Liver (tissue), 7 donors: ENCODE measurements at regions not wholly inside any gene's neighbourhood (a gene's known extent, or its start where the extent isn't known, plus 50 kb on each side); places are given as distances from the start of the nearest gene placed in this dataset.

Experiments
- DNase-seq: peaks from one replicate; pipeline ENCODE4 v3.0.0-alpha.2; 2017; ENCODE audit warnings: low spot score
- H3K27ac ChIP-seq, 2 donors: one replicate each; pipeline ENCODE4 v1.7.0; 2013; ENCODE audit warnings: inconsistent platforms in 2 of 2, low read length in 2 of 2, control low read depth in 1 of 2, low read depth in 1 of 2, mild to moderate bottlenecking in 1 of 2
- H3K27me3 ChIP-seq, 4 donors: one replicate each; pipeline versions ENCODE4 v1.6.1 to v1.7.0; 2013; ENCODE audit warnings: low read length in 3 of 4, inconsistent platforms in 1 of 4, mild to moderate bottlenecking in 1 of 4, moderate library complexity in 1 of 4; ENCODE audit not compliant: control insufficient read depth in 4 of 4, insufficient read depth in 4 of 4
- H3K36me3 ChIP-seq, 4 donors: one replicate each; pipeline versions ENCODE4 v1.6.1 to v1.7.0; 2013; ENCODE audit warnings: low read length in 3 of 4, mild to moderate bottlenecking in 3 of 4, low read depth in 1 of 4, moderate library complexity in 1 of 4; ENCODE audit not compliant: control insufficient read depth in 4 of 4, insufficient read depth in 3 of 4
- H3K4me1 ChIP-seq, 4 donors: one replicate each; pipeline versions ENCODE4 v1.6.1 to v1.7.0; 2013; ENCODE audit warnings: low read length in 3 of 4, mild to moderate bottlenecking in 3 of 4, moderate library complexity in 1 of 4; ENCODE audit not compliant: control insufficient read depth in 4 of 4, insufficient read depth in 4 of 4
- H3K4me3 ChIP-seq, 3 donors: one replicate each; pipeline versions ENCODE4 v1.6.1 to v1.7.0; 2013; ENCODE audit warnings: low read length in 3 of 3, control low read depth in 1 of 3, low read depth in 1 of 3, mild to moderate bottlenecking in 1 of 3
- H3K9ac ChIP-seq, 2 donors: one replicate each; pipeline ENCODE4 v1.7.0; 2013; ENCODE audit warnings: low read length in 2 of 2, mild to moderate bottlenecking in 2 of 2, moderate library complexity in 2 of 2, control low read depth in 1 of 2, low read depth in 1 of 2
- H3K9me3 ChIP-seq, 4 donors: one replicate each; pipeline versions ENCODE4 v1.6.1 to v1.7.0; 2013; ENCODE audit warnings: low read length in 3 of 4; ENCODE audit not compliant: control insufficient read depth in 4 of 4
- EGR1 ChIP-seq, 2 donors: IDR thresholded peaks; 2 replicates each; pipeline ENCODE4 v1.6.1; 2016 to 2018; ENCODE audit warnings: antibody characterized with exemption in 2 of 2, low read depth in 2 of 2
- FOXA2 ChIP-seq: IDR thresholded peaks from 2 replicates; pipeline ENCODE4 v1.6.1; 2016; ENCODE audit warnings: antibody characterized with exemption
- HNF4A ChIP-seq, 2 donors: conservative IDR thresholded peaks; 2 replicates each; pipeline ENCODE4 v1.6.1; 2016; ENCODE audit warnings: antibody characterized with exemption in 2 of 2, mild to moderate bottlenecking in 2 of 2
- HNF4G ChIP-seq: IDR thresholded peaks from 2 replicates; pipeline ENCODE4 v1.6.1; 2016; ENCODE audit warnings: antibody characterized with exemption
- NR2F2 ChIP-seq: IDR thresholded peaks from 2 replicates; pipeline ENCODE4 v1.6.1; 2016; ENCODE audit warnings: antibody characterized with exemption
- RAD21 ChIP-seq, 2 donors: IDR thresholded peaks; 2 replicates each; pipeline ENCODE4 v1.6.1; 2016; ENCODE audit warnings: antibody characterized with exemption in 2 of 2, mild to moderate bottlenecking in 2 of 2
- REST ChIP-seq: IDR thresholded peaks from 2 replicates; pipeline ENCODE4 v1.6.1; 2016; ENCODE audit warnings: antibody characterized with exemption, mild to moderate bottlenecking
- RXRA ChIP-seq, 2 donors: IDR thresholded peaks; 2 replicates each; pipeline ENCODE4 v1.6.1; 2017 to 2018; ENCODE audit warnings: antibody characterized with exemption in 2 of 2, mild to moderate bottlenecking in 1 of 2
- TAF1 ChIP-seq: conservative IDR thresholded peaks from 2 replicates; pipeline ENCODE4 v1.6.1; 2016; ENCODE audit warnings: antibody characterized with exemption, mild to moderate bottlenecking
- YY1 ChIP-seq: IDR thresholded peaks from 2 replicates; pipeline ENCODE4 v1.6.1; 2016; ENCODE audit warnings: antibody characterized with exemption, mild to moderate bottlenecking
- WGBS: extraction: QIAGEN DNeasy Blood & Tissue Kit; methylation state at CpG from one replicate; pipeline ENCODE4 v1.1.7; 2013; 5-methylcytosine and 5-hydroxymethylcytosine counted together
- TF ChIP-seq, protein P1 (sequence below): IDR thresholded peaks from 2 replicates; pipeline ENCODE4 v1.6.1; 2016; ENCODE audit warnings: antibody characterized with exemption
- TF ChIP-seq, protein P2 (sequence below): IDR thresholded peaks from 2 replicates; pipeline ENCODE4 v1.6.1; 2016; ENCODE audit warnings: antibody characterized with exemption
- TF ChIP-seq, protein P3 (sequence below): IDR thresholded peaks from 2 replicates; pipeline ENCODE4 v1.6.1; 2016; ENCODE audit warnings: antibody characterized with exemption
- donor health status: healthy.
- donor health status: healthy.
- donor health status: healthy.
- donor health status: healthy.

GRCh38 chr5:74296685-74297408, 343.7 kb downstream of the ENC1 start (continued):
- no peak for TF ChIP-seq REST

DNA sequence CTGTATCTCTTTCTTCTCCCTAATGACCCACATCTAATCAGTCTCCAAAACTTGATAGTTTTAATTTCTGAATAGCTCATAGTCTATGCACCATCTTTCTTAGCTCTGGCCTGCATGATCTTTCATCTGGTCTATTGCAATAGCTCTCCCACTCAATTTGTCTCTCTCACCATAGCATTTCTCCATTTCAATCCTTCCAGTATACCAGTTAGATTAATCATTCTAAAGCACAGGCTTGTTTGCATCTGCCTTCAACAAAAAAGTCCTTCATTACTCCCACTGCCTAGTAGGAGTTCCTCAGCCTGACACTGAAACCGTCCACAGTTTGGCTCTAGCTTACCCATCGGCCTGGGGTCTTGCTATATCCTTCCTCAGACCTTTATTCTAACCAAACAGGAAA, 344.9 kb downstream of the ENC1 start:
- no peaks in the 10 kb centered on the region for H3K36me3 ChIP-seq
- DNase-seq = no peak
- H3K9me3 ChIP-seq = no peaks in the 10 kb centered on the region
- H3K27ac ChIP-seq = no peak overlapping the region
- no peaks in the 10 kb centered on the region for H3K27me3 ChIP-seq
- WGBS = 95% methylated on average over 2 of the region's 2 CpGs
- H3K9ac ChIP-seq = no peak overlapping the region
- no peak for TF ChIP-seq FOXA2
- no peaks in the 10 kb centered on the region for H3K4me1 ChIP-seq
- no peak overlapping the region for H3K4me3 ChIP-seq

GRCh38 chr5:74295141-74295540, 345.4 kb downstream of the ENC1 start:
- no peak for DNase-seq
- H3K9ac ChIP-seq = no peak overlapping the region
- TF ChIP-seq, protein P1, sequence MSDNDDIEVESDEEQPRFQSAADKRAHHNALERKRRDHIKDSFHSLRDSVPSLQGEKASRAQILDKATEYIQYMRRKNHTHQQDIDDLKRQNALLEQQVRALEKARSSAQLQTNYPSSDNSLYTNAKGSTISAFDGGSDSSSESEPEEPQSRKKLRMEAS = no peak
- WGBS = 93% methylated on average over 3 of the region's 3 CpGs
- no peak overlapping the region for H3K4me3 ChIP-seq
- no peak overlapping the region for H3K27ac ChIP-seq
- H3K27me3 ChIP-seq = no peaks in the 10 kb centered on the region
- H3K9me3 ChIP-seq = no peaks in the 10 kb centered on the region
- H3K4me1 ChIP-seq = no peaks in the 10 kb centered on the region
- no peaks in the 10 kb centered on the region for H3K36me3 ChIP-seq

DNA sequence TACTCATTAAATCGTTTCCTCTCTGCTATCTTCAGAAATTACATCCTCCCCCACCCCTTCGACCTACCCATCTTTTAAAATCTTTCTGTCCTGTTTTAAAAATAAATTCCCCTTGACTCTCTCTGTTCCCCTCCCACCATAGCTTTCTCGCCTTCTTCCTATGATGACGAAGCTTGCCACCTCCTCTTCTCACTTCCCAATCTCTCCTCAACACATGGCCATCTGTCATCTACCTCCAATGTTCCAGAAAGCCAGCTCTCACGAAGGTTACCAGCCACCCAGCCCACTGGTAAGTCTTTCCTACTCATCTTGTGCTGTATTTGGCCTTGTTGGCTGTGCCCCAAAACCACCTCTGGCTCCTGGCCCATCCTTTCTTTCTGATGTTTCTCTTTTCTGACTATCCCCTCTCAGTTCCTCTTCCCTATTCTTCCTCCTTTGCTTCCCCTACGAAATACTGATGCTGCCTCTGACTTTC, 346.3 kb downstream of the ENC1 start:
- Histone ChIP-seq H3K9me3 (no peaks in the 10 kb centered on the region), H3K9ac (no peak overlapping the region), H3K27ac (no peak overlapping the region), H3K4me1 (no peaks in the 10 kb centered on the region), H3K36me3 (no peaks in the 10 kb centered on the region), H3K27me3 (no peaks in the 10 kb centered on the region), H3K4me3 (no peak overlapping the region)
- TF ChIP-seq TAF1 (no peak), HNF4G (no peak), YY1 (no peak), RAD21 (IDR thresholded peaks at IDR 0.05) (no peak), EGR1 (IDR thresholded peaks at IDR 0.05; ENCODE audit: low read depth in 2 of 2) (no peak), HNF4A (conservative IDR thresholded peaks at IDR 0.05) (no peak), NR2F2 (no peak), FOXA2 (no peak), REST (no peak), RXRA (IDR thresholded peaks at IDR 0.05) (no peak)
- TF ChIP-seq, protein P2, sequence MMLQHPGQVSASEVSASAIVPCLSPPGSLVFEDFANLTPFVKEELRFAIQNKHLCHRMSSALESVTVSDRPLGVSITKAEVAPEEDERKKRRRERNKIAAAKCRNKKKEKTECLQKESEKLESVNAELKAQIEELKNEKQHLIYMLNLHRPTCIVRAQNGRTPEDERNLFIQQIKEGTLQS = no peak
- TF ChIP-seq, protein P3, sequence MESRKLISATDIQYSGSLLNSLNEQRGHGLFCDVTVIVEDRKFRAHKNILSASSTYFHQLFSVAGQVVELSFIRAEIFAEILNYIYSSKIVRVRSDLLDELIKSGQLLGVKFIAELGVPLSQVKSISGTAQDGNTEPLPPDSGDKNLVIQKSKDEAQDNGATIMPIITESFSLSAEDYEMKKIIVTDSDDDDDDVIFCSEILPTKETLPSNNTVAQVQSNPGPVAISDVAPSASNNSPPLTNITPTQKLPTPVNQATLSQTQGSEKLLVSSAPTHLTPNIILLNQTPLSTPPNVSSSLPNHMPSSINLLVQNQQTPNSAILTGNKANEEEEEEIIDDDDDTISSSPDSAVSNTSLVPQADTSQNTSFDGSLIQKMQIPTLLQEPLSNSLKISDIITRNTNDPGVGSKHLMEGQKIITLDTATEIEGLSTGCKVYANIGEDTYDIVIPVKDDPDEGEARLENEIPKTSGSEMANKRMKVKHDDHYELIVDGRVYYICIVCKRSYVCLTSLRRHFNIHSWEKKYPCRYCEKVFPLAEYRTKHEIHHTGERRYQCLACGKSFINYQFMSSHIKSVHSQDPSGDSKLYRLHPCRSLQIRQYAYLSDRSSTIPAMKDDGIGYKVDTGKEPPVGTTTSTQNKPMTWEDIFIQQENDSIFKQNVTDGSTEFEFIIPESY = no peak
- TF ChIP-seq, protein P1 = no peak
- DNase-seq = no peak
- WGBS = 79% methylated on average over 6 of the region's 6 CpGs
